ENCODE measurements at regions not wholly inside any gene's neighbourhood (a gene's known extent, or its start where the extent isn't known, plus 50 kb on each side); places are given as distances from the start of the nearest gene placed in this dataset.
"Not testable (repeated sequence)": the region's sequence is repeated elsewhere in the genome, so short reads cannot be mapped to it uniquely, and the experiment has no call there.

- no peak overlapping the region for H3K9ac ChIP-seq (ENCODE audit: low read length)
- H3K27ac ChIP-seq (ENCODE audit: low read length), result no peak overlapping the region
- TF ChIP-seq EZH2phosphoT487 (IDR thresholded peaks at IDR 0.05; ENCODE audit: low read length) (no peak), EZH2 (optimal IDR thresholded peaks at IDR 0.05; ENCODE audit: low read depth, low read length) (no peak), CTCF (IDR thresholded peaks at IDR 0.05; ENCODE audit: low read length) (no peak)
- H3K4me3 ChIP-seq (ENCODE audit: low read length), result no peak overlapping the region
- no peak for DNase-seq
- H4K20me1 ChIP-seq (ENCODE audit: insufficient read depth, low read length), result no peaks in the 10 kb centered on the region
- no peaks in the 10 kb centered on the region for H3K36me3 ChIP-seq (replicated peaks; ENCODE audit: insufficient read depth, low read length)
- no peak overlapping the region for H2AFZ ChIP-seq (ENCODE audit: low read length)
- H3K79me2 ChIP-seq (ENCODE audit: low read length), result no peaks in the 10 kb centered on the region
- no peaks in the 10 kb centered on the region for H3K9me2 ChIP-seq (replicated peaks; ENCODE audit: insufficient read depth, low read length)
- H3F3A ChIP-seq (ENCODE audit: insufficient read depth, low read length), result no peaks in the 10 kb centered on the region
- H3K4me1 ChIP-seq (ENCODE audit: low read length), result no peaks in the 10 kb centered on the region
- H3K9me3 ChIP-seq (replicated peaks; ENCODE audit: insufficient read depth, low read length), result no peaks in the 10 kb centered on the region
- no peak overlapping the region for H3K4me2 ChIP-seq (ENCODE audit: low read depth, low read length)
- no peaks in the 10 kb centered on the region for H3K27me3 ChIP-seq (replicated peaks; ENCODE audit: insufficient read depth, low read length)
Observed at GRCh38 chr3:72510247-72510646, 338.0 kb downstream of the SHQ1 start.

GRCh38 chr3:72505539-72506405, 342.5 kb downstream of the SHQ1 start:
- no peak overlapping the region for H3K27ac ChIP-seq (ENCODE audit: low read length)
- H3K36me3 ChIP-seq (replicated peaks; ENCODE audit: insufficient read depth, low read length), result no peaks in the 10 kb centered on the region
- DNase-seq, result no peak
- H4K20me1 ChIP-seq (ENCODE audit: insufficient read depth, low read length), result no peaks in the 10 kb centered on the region
- H3K9me3 ChIP-seq (replicated peaks; ENCODE audit: insufficient read depth, low read length), result no peaks in the 10 kb centered on the region
- H3K9me2 ChIP-seq (replicated peaks; ENCODE audit: insufficient read depth, low read length), result no peaks in the 10 kb centered on the region
- no peak overlapping the region for H3K4me2 ChIP-seq (ENCODE audit: low read depth, low read length)
- TF ChIP-seq EZH2 (optimal IDR thresholded peaks at IDR 0.05; ENCODE audit: low read depth, low read length) (no peak), CTCF (IDR thresholded peaks at IDR 0.05; ENCODE audit: low read length) (no peak), EZH2phosphoT487 (IDR thresholded peaks at IDR 0.05; ENCODE audit: low read length) (no peak)
- H3K4me1 ChIP-seq (ENCODE audit: low read length), result no peaks in the 10 kb centered on the region
- no peak overlapping the region for H2AFZ ChIP-seq (ENCODE audit: low read length)
- no peaks in the 10 kb centered on the region for H3F3A ChIP-seq (ENCODE audit: insufficient read depth, low read length)
- H3K27me3 ChIP-seq (replicated peaks; ENCODE audit: insufficient read depth, low read length), result no peaks in the 10 kb centered on the region
- no peak overlapping the region for H3K4me3 ChIP-seq (ENCODE audit: low read length)
- H3K9ac ChIP-seq (ENCODE audit: low read length), result no peak overlapping the region
- no peaks in the 10 kb centered on the region for H3K79me2 ChIP-seq (ENCODE audit: low read length)

- not testable (repeated sequence) for H3K79me2 ChIP-seq (ENCODE audit: low read length); H3K9me3 ChIP-seq (replicated peaks; ENCODE audit: insufficient read depth, low read length); H3K4me1 ChIP-seq (ENCODE audit: low read length); H3K4me3 ChIP-seq (ENCODE audit: low read length); H3K9me2 ChIP-seq (replicated peaks; ENCODE audit: insufficient read depth, low read length); H2AFZ ChIP-seq (ENCODE audit: low read length); H3K4me2 ChIP-seq (ENCODE audit: low read depth, low read length); H3F3A ChIP-seq (ENCODE audit: insufficient read depth, low read length); H3K36me3 ChIP-seq (replicated peaks; ENCODE audit: insufficient read depth, low read length); H4K20me1 ChIP-seq (ENCODE audit: insufficient read depth, low read length); H3K27ac ChIP-seq (ENCODE audit: low read length); H3K27me3 ChIP-seq (replicated peaks; ENCODE audit: insufficient read depth, low read length); DNase-seq; H3K9ac ChIP-seq (ENCODE audit: low read length)
Observed at GRCh38 chr3:72497501-72497900, 350.7 kb downstream of the SHQ1 start.

GRCh38 chr3:72496051-72496670, 352.1 kb downstream of the SHQ1 start:
- Histone ChIP-seq H3K9me3 (replicated peaks; ENCODE audit: insufficient read depth, low read length) (no peaks in the 10 kb centered on the region), H2AFZ (ENCODE audit: low read length) (no peak overlapping the region)
- no peak for DNase-seq

More at GRCh38 chr3:72496051-72496670, 352.1 kb downstream of the SHQ1 start:
- Histone ChIP-seq H4K20me1 (ENCODE audit: insufficient read depth, low read length) (no peaks in the 10 kb centered on the region), H3K9me2 (replicated peaks; ENCODE audit: insufficient read depth, low read length) (no peaks in the 10 kb centered on the region), H3K4me3 (ENCODE audit: low read length) (no peak overlapping the region), H3K4me2 (ENCODE audit: low read depth, low read length) (no peak overlapping the region), H3K27me3 (replicated peaks; ENCODE audit: insufficient read depth, low read length) (no peaks in the 10 kb centered on the region), H3K27ac (ENCODE audit: low read length) (no peak overlapping the region), H3F3A (ENCODE audit: insufficient read depth, low read length) (no peaks in the 10 kb centered on the region), H3K4me1 (ENCODE audit: low read length) (no peaks in the 10 kb centered on the region), H3K79me2 (ENCODE audit: low read length) (no peaks in the 10 kb centered on the region), H3K9ac (ENCODE audit: low read length) (no peak overlapping the region), H3K36me3 (replicated peaks; ENCODE audit: insufficient read depth, low read length) (no peaks in the 10 kb centered on the region)
- TF ChIP-seq CTCF (IDR thresholded peaks at IDR 0.05; ENCODE audit: low read length) (no peak), EZH2 (optimal IDR thresholded peaks at IDR 0.05; ENCODE audit: low read depth, low read length) (no peak), EZH2phosphoT487 (IDR thresholded peaks at IDR 0.05; ENCODE audit: low read length) (no peak)
